ENCODE measurements at regions not wholly inside any gene's neighbourhood (a gene's known extent, or its start where the extent isn't known, plus 50 kb on each side); places are given as distances from the start of the nearest gene placed in this dataset.

GRCh38 chr2:186302263-186302662 lies 183.8 kb upstream of the ZC3H15 start:
- no peaks in the 10 kb centered on the region for H3K4me1 Mint-ChIP-seq
- no peaks in the 10 kb centered on the region for H3K36me3 ChIP-seq (ENCODE audit: insufficient read depth, low read length)
- H3K27ac Mint-ChIP-seq = no peak overlapping the region
- ChIA-PET CTCF (no interaction called here), POLR2A (no interaction called here)
- H3K27me3 Mint-ChIP-seq = no peaks in the 10 kb centered on the region
- H3K27me3 ChIP-seq (ENCODE audit: insufficient read depth, low read length, poor library complexity, severe bottlenecking) = no peaks in the 10 kb centered on the region
- H3K36me3 Mint-ChIP-seq = peaks cover 1 to 60% (median 2%) of the 10 kb centered on the region in 3 donors
- DNase-seq = no peak
- H3K4me1 ChIP-seq (ENCODE audit: insufficient read depth, low read length) = no peaks in the 10 kb centered on the region
- H3K9me3 Mint-ChIP-seq = peaks cover 0 to 28% (median 6%) of the 10 kb centered on the region in 5 donors
- no peak overlapping the region for H3K27ac ChIP-seq (ENCODE audit: low read depth, low read length)
- no peak overlapping the region for H3K4me3 ChIP-seq (ENCODE audit: low read length)
- H3K4me3 Mint-ChIP-seq = no peak overlapping the region
- no peaks in the 10 kb centered on the region for H3K9me3 ChIP-seq (ENCODE audit: low read length)

DNA sequence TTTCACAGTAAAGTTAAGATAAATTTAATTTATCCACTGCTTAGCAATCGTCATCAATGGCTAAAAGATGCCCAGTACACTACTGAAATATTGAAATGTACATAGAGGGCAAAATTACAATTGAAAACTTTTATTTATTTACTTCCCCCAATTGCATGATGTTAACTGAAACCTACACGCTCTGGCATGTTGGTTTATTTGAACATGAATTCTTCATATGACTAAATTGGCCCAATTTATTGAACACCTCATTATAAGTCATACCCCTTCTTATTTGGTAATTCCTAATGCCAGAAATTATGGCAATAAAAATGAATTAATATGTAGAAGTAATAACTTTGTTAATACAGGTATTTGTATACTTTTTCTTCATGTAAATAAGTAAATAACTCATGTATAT lies 183.0 kb upstream of the ZC3H15 start:
- no peak overlapping the region for H3K4me3 Mint-ChIP-seq
- Histone ChIP-seq H3K9me3 (ENCODE audit: low read length) (no peaks in the 10 kb centered on the region), H3K27me3 (ENCODE audit: insufficient read depth, low read length, poor library complexity, severe bottlenecking) (no peaks in the 10 kb centered on the region), H3K36me3 (ENCODE audit: insufficient read depth, low read length) (no peaks in the 10 kb centered on the region), H3K4me1 (ENCODE audit: insufficient read depth, low read length) (no peaks in the 10 kb centered on the region), H3K27ac (ENCODE audit: low read depth, low read length) (no peak overlapping the region), H3K4me3 (ENCODE audit: low read length) (no peak overlapping the region)
- H3K4me1 Mint-ChIP-seq = no peaks in the 10 kb centered on the region
- ChIA-PET CTCF (no interaction called here), POLR2A (no interaction called here)
- peaks cover 0 to 31% (median 6%) of the 10 kb centered on the region in 5 donors for H3K9me3 Mint-ChIP-seq
- H3K27me3 Mint-ChIP-seq = no peaks in the 10 kb centered on the region
- no peak for DNase-seq
- peaks cover 3 to 65% (median 4%) of the 10 kb centered on the region in 3 donors for H3K36me3 Mint-ChIP-seq
- no peak overlapping the region for H3K27ac Mint-ChIP-seq

- Histone ChIP-seq H3K9me3 (ENCODE audit: low read length) (no peaks in the 10 kb centered on the region), H3K4me3 (ENCODE audit: low read length) (no peak overlapping the region), H3K36me3 (ENCODE audit: insufficient read depth, low read length) (no peaks in the 10 kb centered on the region), H3K27me3 (ENCODE audit: insufficient read depth, low read length, poor library complexity, severe bottlenecking) (no peaks in the 10 kb centered on the region), H3K27ac (ENCODE audit: low read depth, low read length) (no peak overlapping the region), H3K4me1 (ENCODE audit: insufficient read depth, low read length) (no peaks in the 10 kb centered on the region)
- H3K4me3 Mint-ChIP-seq = no peak overlapping the region
- ChIA-PET CTCF (no interaction called here), POLR2A (no interaction called here)
- H3K9me3 Mint-ChIP-seq = peaks cover 0 to 30% (median 9%) of the 10 kb centered on the region in 5 donors
- peaks cover 5 to 65% (median 7%) of the 10 kb centered on the region in 3 donors for H3K36me3 Mint-ChIP-seq
- no peak overlapping the region for H3K27ac Mint-ChIP-seq
- no peaks in the 10 kb centered on the region for H3K27me3 Mint-ChIP-seq
- DNase-seq = no peak
- no peaks in the 10 kb centered on the region for H3K4me1 Mint-ChIP-seq
Observed at GRCh38 chr2:186304064-186304463, 182.0 kb upstream of the ZC3H15 start.

- Histone ChIP-seq H3K27ac (ENCODE audit: low read depth, low read length) (no peak overlapping the region), H3K27me3 (ENCODE audit: insufficient read depth, low read length, poor library complexity, severe bottlenecking) (no peaks in the 10 kb centered on the region), H3K4me1 (ENCODE audit: insufficient read depth, low read length) (no peaks in the 10 kb centered on the region), H3K36me3 (ENCODE audit: insufficient read depth, low read length) (no peaks in the 10 kb centered on the region), H3K4me3 (ENCODE audit: low read length) (no peak overlapping the region), H3K9me3 (ENCODE audit: low read length) (no peaks in the 10 kb centered on the region)
- H3K36me3 Mint-ChIP-seq = peaks cover 7 to 57% (median 15%) of the 10 kb centered on the region in 3 donors
- H3K9me3 Mint-ChIP-seq = peaks cover 4 to 45% (median 8%) of the 10 kb centered on the region in 5 donors
- H3K27ac Mint-ChIP-seq = no peak overlapping the region
- no peaks in the 10 kb centered on the region for H3K4me1 Mint-ChIP-seq
- POLR2A ChIA-PET = no interaction called here
- CTCF ChIA-PET = no interaction called here
- DNase-seq = no peak
- no peak overlapping the region for H3K4me3 Mint-ChIP-seq
- no peaks in the 10 kb centered on the region for H3K27me3 Mint-ChIP-seq
Observed at GRCh38 chr2:186306754-186307153, 179.3 kb upstream of the ZC3H15 start.

DNA sequence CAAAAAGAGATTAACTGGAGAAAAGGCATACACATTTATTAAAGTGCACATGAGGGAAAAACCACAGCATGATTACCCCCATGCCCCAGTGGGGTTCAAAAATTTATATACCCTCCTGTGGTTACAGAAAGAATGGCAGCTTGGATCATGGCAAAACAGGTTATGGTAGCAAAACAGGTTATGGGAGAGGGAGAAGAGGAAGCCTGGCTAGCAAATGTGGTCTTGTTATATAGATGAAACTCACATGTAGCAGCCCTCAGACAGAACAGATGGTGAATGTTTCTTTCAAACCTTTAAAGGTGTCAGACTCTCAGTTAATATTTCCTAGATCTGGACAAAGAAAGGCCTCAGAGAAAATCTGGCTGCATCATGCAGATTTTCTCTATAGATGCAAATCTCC lies 178.2 kb upstream of the ZC3H15 start:
- Histone ChIP-seq H3K9me3 (ENCODE audit: low read length) (no peaks in the 10 kb centered on the region), H3K4me1 (ENCODE audit: insufficient read depth, low read length) (no peaks in the 10 kb centered on the region), H3K4me3 (ENCODE audit: low read length) (no peak overlapping the region), H3K36me3 (ENCODE audit: insufficient read depth, low read length) (no peaks in the 10 kb centered on the region), H3K27ac (ENCODE audit: low read depth, low read length) (no peak overlapping the region), H3K27me3 (ENCODE audit: insufficient read depth, low read length, poor library complexity, severe bottlenecking) (no peaks in the 10 kb centered on the region)
- Mint-ChIP-seq H3K36me3 (peaks cover 7 to 69% (median 24%) of the 10 kb centered on the region in 3 donors), H3K9me3 (peaks cover 16 to 56% (median 19%) of the 10 kb centered on the region in 5 donors), H3K27ac (no peak overlapping the region), H3K4me3 (no peak overlapping the region), H3K4me1 (no peaks in the 10 kb centered on the region), H3K27me3 (no peaks in the 10 kb centered on the region)
- ChIA-PET POLR2A (no interaction called here), CTCF (no interaction called here)
- no peak for DNase-seq

DNA sequence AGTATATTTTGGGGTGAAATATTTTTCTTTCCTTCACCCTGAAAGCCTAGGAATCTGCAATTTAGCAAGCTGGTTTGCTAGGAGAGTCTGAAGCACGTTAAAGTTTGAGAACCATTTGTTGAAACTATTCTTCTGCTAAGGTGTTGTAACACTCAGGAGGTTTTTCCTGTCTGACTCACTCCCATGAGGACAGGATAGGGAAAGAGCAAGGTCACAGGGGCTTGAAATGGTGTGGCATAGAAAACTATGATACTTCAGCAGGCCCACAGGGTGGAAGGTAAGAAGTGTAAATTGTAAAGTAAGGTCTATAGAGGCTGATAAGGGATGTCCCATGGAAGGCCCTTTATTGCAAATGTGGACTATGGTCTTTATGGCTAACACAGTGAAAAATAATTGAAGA lies 177.7 kb upstream of the ZC3H15 start:
- ChIA-PET CTCF (no interaction called here), POLR2A (no interaction called here)
- no peaks in the 10 kb centered on the region for H3K27me3 ChIP-seq (ENCODE audit: insufficient read depth, low read length, poor library complexity, severe bottlenecking)

DNA sequence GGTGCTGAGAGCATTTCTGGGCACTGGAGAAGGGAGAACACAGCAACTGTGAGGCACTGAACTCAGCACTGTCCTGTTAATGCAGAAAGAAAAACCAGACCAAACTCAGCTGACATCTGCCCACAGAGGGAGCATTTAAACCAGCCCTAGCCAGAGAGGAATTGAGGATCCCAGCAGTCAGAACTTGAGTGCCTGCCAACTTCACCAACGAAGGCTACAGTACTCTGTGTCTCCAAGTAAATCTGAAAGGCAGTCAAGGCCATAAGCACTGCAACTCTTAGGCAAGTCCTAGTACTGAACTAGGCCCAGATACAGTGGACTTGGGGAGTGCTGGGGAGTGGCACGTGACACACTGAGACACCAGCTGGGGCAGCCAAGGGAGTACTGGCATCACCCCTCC lies 176.2 kb upstream of the ZC3H15 start:
- Mint-ChIP-seq H3K9me3 (peaks cover 16 to 66% (median 36%) of the 10 kb centered on the region in 5 donors), H3K4me3 (no peak overlapping the region), H3K4me1 (no peaks in the 10 kb centered on the region)

More for the DNA sequence above, 177.7 kb upstream of the ZC3H15 start:
- H3K4me1 Mint-ChIP-seq = no peaks in the 10 kb centered on the region
- DNase-seq = no peak
- Histone ChIP-seq H3K27ac (ENCODE audit: low read depth, low read length) (no peak overlapping the region), H3K4me3 (ENCODE audit: low read length) (no peak overlapping the region), H3K4me1 (ENCODE audit: insufficient read depth, low read length) (no peaks in the 10 kb centered on the region), H3K36me3 (ENCODE audit: insufficient read depth, low read length) (no peaks in the 10 kb centered on the region), H3K9me3 (ENCODE audit: low read length) (no peaks in the 10 kb centered on the region)
- no peaks in the 10 kb centered on the region for H3K27me3 Mint-ChIP-seq
- no peak overlapping the region for H3K27ac Mint-ChIP-seq
- peaks cover 7 to 67% (median 24%) of the 10 kb centered on the region in 3 donors for H3K36me3 Mint-ChIP-seq
- H3K9me3 Mint-ChIP-seq = peaks cover 16 to 59% (median 22%) of the 10 kb centered on the region in 5 donors
- no peak overlapping the region for H3K4me3 Mint-ChIP-seq

DNA sequence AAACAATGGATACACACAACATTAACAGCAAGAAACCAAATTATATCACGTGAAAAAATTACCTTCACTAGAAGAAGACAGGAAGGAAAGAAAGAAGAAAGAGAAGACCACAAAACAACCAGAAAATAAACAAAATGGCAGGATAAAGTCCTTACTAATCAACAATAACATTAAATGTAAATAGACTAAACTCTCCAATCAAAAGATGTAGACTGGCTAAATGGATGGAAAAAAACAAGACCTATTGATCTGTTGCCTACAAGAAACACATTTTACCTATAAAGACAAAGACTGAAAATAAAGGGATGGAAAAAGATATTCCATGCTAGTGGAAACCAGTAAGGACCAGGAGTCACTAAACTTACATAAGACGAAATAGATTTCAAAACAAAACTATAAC lies 167.0 kb upstream of the ZC3H15 start:
- no peaks in the 10 kb centered on the region for H3K9me3 ChIP-seq (ENCODE audit: low read length)
- Mint-ChIP-seq H3K4me1 (no peaks in the 10 kb centered on the region), H3K36me3 (peaks cover 3 to 56% (median 16%) of the 10 kb centered on the region in 3 donors), H3K9me3 (peaks cover 17 to 64% (median 47%) of the 10 kb centered on the region in 5 donors), H3K27ac (no peak overlapping the region), H3K4me3 (no peak overlapping the region), H3K27me3 (no peaks in the 10 kb centered on the region)
- no peaks in the 10 kb centered on the region for H3K27me3 ChIP-seq (ENCODE audit: insufficient read depth, low read length, poor library complexity, severe bottlenecking)
- no peak overlapping the region for H3K4me3 ChIP-seq (ENCODE audit: low read length)
- no peaks in the 10 kb centered on the region for H3K36me3 ChIP-seq (ENCODE audit: insufficient read depth, low read length)
- H3K4me1 ChIP-seq (ENCODE audit: insufficient read depth, low read length) = no peaks in the 10 kb centered on the region
- no peak for DNase-seq
- ChIA-PET CTCF (no interaction called here), POLR2A (no interaction called here)
- H3K27ac ChIP-seq (ENCODE audit: low read depth, low read length) = no peak overlapping the region

More for the DNA sequence above, 176.2 kb upstream of the ZC3H15 start:
- Histone ChIP-seq H3K4me1 (ENCODE audit: insufficient read depth, low read length) (no peaks in the 10 kb centered on the region), H3K9me3 (ENCODE audit: low read length) (no peaks in the 10 kb centered on the region), H3K36me3 (ENCODE audit: insufficient read depth, low read length) (no peaks in the 10 kb centered on the region), H3K4me3 (ENCODE audit: low read length) (no peak overlapping the region), H3K27me3 (ENCODE audit: insufficient read depth, low read length, poor library complexity, severe bottlenecking) (no peaks in the 10 kb centered on the region), H3K27ac (ENCODE audit: low read depth, low read length) (no peak overlapping the region)
- H3K27me3 Mint-ChIP-seq = no peaks in the 10 kb centered on the region
- peaks cover 6 to 62% (median 32%) of the 10 kb centered on the region in 3 donors for H3K36me3 Mint-ChIP-seq
- no peak overlapping the region for H3K27ac Mint-ChIP-seq
- ChIA-PET CTCF (no interaction called here), POLR2A (no interaction called here)
- DNase-seq = no peak

Data from CD8-positive, alpha-beta memory T cell (primary cell).